GM12874 (cell line): ENCODE measurements at regions not wholly inside any gene's neighbourhood (a gene's known extent, or its start where the extent isn't known, plus 50 kb on each side); places are given as distances from the start of the nearest gene placed in this dataset.

Source experiments
- CTCF ChIP-seq: IDR thresholded peaks from 2 replicates; pipeline ENCODE4 v1.5.1; 2011; ENCODE audit warnings: low read depth, mild to moderate bottlenecking, control low read depth, low read length, moderate library complexity; ENCODE audit not compliant: insufficient read depth

DNA sequence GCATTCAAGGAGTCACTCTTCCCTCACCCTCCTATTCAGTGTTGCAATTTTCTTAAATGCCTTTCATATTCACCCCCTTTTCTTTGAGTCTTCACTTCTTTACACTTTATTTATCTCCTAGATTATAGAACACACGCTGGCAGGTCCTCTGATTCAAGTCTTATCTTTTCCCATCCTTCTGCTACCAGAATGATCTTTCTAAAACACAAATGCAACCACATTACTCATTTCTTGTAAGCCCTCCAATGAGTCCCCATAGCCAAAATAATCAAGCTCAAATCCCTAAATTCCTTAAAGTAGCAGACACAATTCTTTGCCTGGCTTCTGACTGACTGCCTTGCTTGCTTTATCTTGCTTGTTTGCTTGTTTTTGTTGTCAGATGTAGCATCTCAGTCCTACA, 920.0 kb downstream of the TFAP2A start:
- TF ChIP-seq CTCF = no peak

DNA sequence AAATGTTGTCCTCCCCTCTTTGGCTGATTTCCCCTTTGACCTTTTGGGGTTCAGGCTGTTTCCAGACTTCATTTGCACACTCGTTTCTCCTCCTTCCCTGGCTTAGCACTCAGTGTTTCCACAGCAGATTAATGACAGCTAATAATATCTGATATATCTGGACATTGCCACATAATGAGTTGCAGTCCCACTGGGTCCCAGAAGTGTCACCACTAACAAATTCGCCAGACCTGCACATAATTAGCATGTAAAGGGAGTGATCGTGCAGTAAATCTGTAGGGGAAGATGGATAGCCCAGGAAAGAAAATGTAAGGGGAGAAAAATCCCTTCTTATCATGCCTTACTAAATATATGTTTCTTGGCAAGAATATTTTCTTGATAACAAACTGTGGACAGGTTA, 922.1 kb downstream of the TFAP2A start:
- TF ChIP-seq CTCF = no peak

GRCh38 chr6:9487128-9487527, 927.7 kb downstream of the TFAP2A start:
- no peak for TF ChIP-seq CTCF

GRCh38 chr6:9485992-9486391, 928.9 kb downstream of the TFAP2A start:
- TF ChIP-seq CTCF = no peak

- no peak for TF ChIP-seq CTCF
Observed at GRCh38 chr6:9484686-9485085, 930.2 kb downstream of the TFAP2A start.

GRCh38 chr6:9484091-9484490, 930.8 kb downstream of the TFAP2A start:
- no peak for TF ChIP-seq CTCF

- no peak for TF ChIP-seq CTCF
Observed at GRCh38 chr6:9482030-9482738, 932.7 kb downstream of the TFAP2A start.
